Neural progenitor cell (in vitro differentiated cells): ENCODE measurements at regions not wholly inside any gene's neighbourhood (a gene's known extent, or its start where the extent isn't known, plus 50 kb on each side); places are given as distances from the start of the nearest gene placed in this dataset.

Source experiments
- CTCF ChIP-seq: fragments of 200-600 bp; sonication (generic); IDR thresholded peaks from 2 replicates; pipeline ENCODE4 v1.5.1; 2017; ENCODE audit warnings: antibody characterized with exemption, mild to moderate bottlenecking
- EZH2 ChIP-seq: fragments of 200-600 bp; sonication (generic); IDR thresholded peaks from 2 replicates; pipeline ENCODE4 v1.6.1; 2017; ENCODE audit warnings: antibody characterized with exemption, mild to moderate bottlenecking, moderate library complexity
- EZH2phosphoT487 ChIP-seq: fragments of 200-600 bp; sonication (generic); IDR thresholded peaks from 2 replicates; pipeline ENCODE4 v1.6.1; 2017; ENCODE audit warnings: antibody characterized with exemption

- no peak for TF ChIP-seq CTCF
- TF ChIP-seq EZH2: no peak
- no peak for TF ChIP-seq EZH2phosphoT487
Observed at GRCh38 chrX:20320461-20321159, 53.9 kb upstream of the RPS6KA3 start.
